ENCODE measurements at regions not wholly inside any gene's neighbourhood (a gene's known extent, or its start where the extent isn't known, plus 50 kb on each side); places are given as distances from the start of the nearest gene placed in this dataset.
"Not testable (repeated sequence)": the region's sequence is repeated elsewhere in the genome, so short reads cannot be mapped to it uniquely, and the experiment has no call there.

- no peak for DNase-seq (ENCODE audit: low spot score)
- in situ Hi-C loops (cut with HindIII; ENCODE audit: low sequenced_read_pairs): no loop called here
Observed at GRCh38 chr4:155488691-155489090, 111.9 kb upstream of the MAP9 start.

- DNase-seq (ENCODE audit: low spot score): no peak
- in situ Hi-C loops (cut with HindIII; ENCODE audit: low sequenced_read_pairs): no loop called here
Observed at GRCh38 chr4:155487210-155487609, 110.4 kb upstream of the MAP9 start.

GRCh38 chr4:155481150-155481549, 104.4 kb upstream of the MAP9 start:
- in situ Hi-C loops (cut with HindIII; ENCODE audit: low sequenced_read_pairs): no loop called here

GRCh38 chr4:155479835-155480234, 103.1 kb upstream of the MAP9 start:
- in situ Hi-C loops (cut with HindIII; ENCODE audit: low sequenced_read_pairs): no loop called here
- no peak for DNase-seq (ENCODE audit: low spot score)

More at GRCh38 chr4:155481150-155481549, 104.4 kb upstream of the MAP9 start:
- DNase-seq (ENCODE audit: low spot score): no peak

- DNase-seq (ENCODE audit: low spot score): no peak
- in situ Hi-C loops (cut with HindIII; ENCODE audit: low sequenced_read_pairs): no loop called here
Observed at GRCh38 chr4:155478336-155478835, 101.6 kb upstream of the MAP9 start.

- in situ Hi-C loops (cut with HindIII; ENCODE audit: low sequenced_read_pairs): no loop called here
- no peak for DNase-seq (ENCODE audit: low spot score)
Observed at GRCh38 chr4:155474758-155475157, 98.0 kb upstream of the MAP9 start.

GRCh38 chr4:155473420-155474095, 96.8 kb upstream of the MAP9 start:
- no peak for DNase-seq (ENCODE audit: low spot score)
- in situ Hi-C loops (cut with HindIII; ENCODE audit: low sequenced_read_pairs): no loop called here

GRCh38 chr4:155468282-155468681, 91.5 kb upstream of the MAP9 start:
- in situ Hi-C loops (cut with HindIII; ENCODE audit: low sequenced_read_pairs): no loop called here
- no peak for DNase-seq (ENCODE audit: low spot score)

GRCh38 chr4:155450676-155451075, 73.9 kb upstream of the MAP9 start:
- DNase-seq (ENCODE audit: low spot score): no peak
- in situ Hi-C loops (cut with HindIII; ENCODE audit: low sequenced_read_pairs): no loop called here

GRCh38 chr4:155445306-155445705, 68.5 kb upstream of the MAP9 start:
- no peak for DNase-seq (ENCODE audit: low spot score)
- in situ Hi-C loops (cut with HindIII; ENCODE audit: low sequenced_read_pairs): loop anchor here (10.0 kb wide), 1 partner anchor 329 kb away; no protein-coding TSS in a partner anchor

- DNase-seq (ENCODE audit: low spot score): no peak
- in situ Hi-C loops (cut with HindIII; ENCODE audit: low sequenced_read_pairs): loop anchor here (10.0 kb wide), 1 partner anchor 330 kb away; no protein-coding TSS in a partner anchor
Observed at GRCh38 chr4:155444721-155445120, 68.0 kb upstream of the MAP9 start.

GRCh38 chr4:155442267-155443105, 65.7 kb upstream of the MAP9 start:
- DNase-seq (ENCODE audit: low spot score): peak; percentile 63
- in situ Hi-C loops (cut with HindIII; ENCODE audit: low sequenced_read_pairs): loop anchor here (10.0 kb wide), 1 partner anchor 332 kb away; no protein-coding TSS in a partner anchor

- in situ Hi-C loops (cut with HindIII; ENCODE audit: low sequenced_read_pairs): loop anchor here (10.0 kb wide), 1 partner anchor 333 kb away; no protein-coding TSS in a partner anchor
- DNase-seq (ENCODE audit: low spot score): no peak
Observed at GRCh38 chr4:155441475-155441874, 64.7 kb upstream of the MAP9 start.

- DNase-seq (ENCODE audit: low spot score): not testable (repeated sequence)
- in situ Hi-C loops (cut with HindIII; ENCODE audit: low sequenced_read_pairs): loop anchor here (10.0 kb wide), 1 partner anchor 335 kb away; no protein-coding TSS in a partner anchor
Observed at GRCh38 chr4:155439760-155440159, 63.0 kb upstream of the MAP9 start.

- in situ Hi-C loops (cut with HindIII; ENCODE audit: low sequenced_read_pairs): no loop called here
- no peak for DNase-seq (ENCODE audit: low spot score)
Observed at GRCh38 chr4:155434904-155435303, 58.1 kb upstream of the MAP9 start.

- no peak for DNase-seq (ENCODE audit: low spot score)
- in situ Hi-C loops (cut with HindIII; ENCODE audit: low sequenced_read_pairs): no loop called here
Observed at GRCh38 chr4:155434366-155434765, 57.6 kb upstream of the MAP9 start.

GRCh38 chr4:155433636-155434360, 57.0 kb upstream of the MAP9 start:
- DNase-seq (ENCODE audit: low spot score): no peak
- in situ Hi-C loops (cut with HindIII; ENCODE audit: low sequenced_read_pairs): no loop called here

GRCh38 chr4:155430895-155431795, 54.4 kb upstream of the MAP9 start:
- DNase-seq (ENCODE audit: low spot score): no peak

More at GRCh38 chr4:155430895-155431795, 54.4 kb upstream of the MAP9 start:
- in situ Hi-C loops (cut with HindIII; ENCODE audit: low sequenced_read_pairs): no loop called here

Data from G401 (cell line).